ENCODE measurements at regions not wholly inside any gene's neighbourhood (a gene's known extent, or its start where the extent isn't known, plus 50 kb on each side); places are given as distances from the start of the nearest gene placed in this dataset.

- no peak for TF ChIP-seq CTCF (IDR thresholded peaks at IDR 0.05; ENCODE audit: insufficient read depth, low read depth, low read length)
- TF ChIP-seq EZH2 (IDR thresholded peaks at IDR 0.05; ENCODE audit: insufficient read depth, low read length), result no peak
Observed at GRCh38 chr7:68384581-68384980, 1213.7 kb upstream of the AUTS2 start.

Measured in astrocyte (in vitro differentiated cells and primary cell).